DND-41 (cell line): ENCODE measurements at regions not wholly inside any gene's neighbourhood (a gene's known extent, or its start where the extent isn't known, plus 50 kb on each side); places are given as distances from the start of the nearest gene placed in this dataset.

Experiments
- CTCF ChIP-seq: IDR thresholded peaks from 2 replicates; pipeline ENCODE4 v1.5.1; 2012; ENCODE audit warnings: borderline replicate concordance, low read length, moderate library complexity, mild to moderate bottlenecking; ENCODE audit not compliant: poor library complexity, severe bottlenecking; ENCODE audit errors: extremely low read depth
- EZH2 ChIP-seq: IDR thresholded peaks from 3 replicates; pipeline ENCODE4 v1.6.1; 2012; ENCODE audit warnings: borderline replicate concordance, low read depth, mild to moderate bottlenecking, moderate library complexity, low read length, inconsistent platforms; ENCODE audit not compliant: severe bottlenecking

DNA sequence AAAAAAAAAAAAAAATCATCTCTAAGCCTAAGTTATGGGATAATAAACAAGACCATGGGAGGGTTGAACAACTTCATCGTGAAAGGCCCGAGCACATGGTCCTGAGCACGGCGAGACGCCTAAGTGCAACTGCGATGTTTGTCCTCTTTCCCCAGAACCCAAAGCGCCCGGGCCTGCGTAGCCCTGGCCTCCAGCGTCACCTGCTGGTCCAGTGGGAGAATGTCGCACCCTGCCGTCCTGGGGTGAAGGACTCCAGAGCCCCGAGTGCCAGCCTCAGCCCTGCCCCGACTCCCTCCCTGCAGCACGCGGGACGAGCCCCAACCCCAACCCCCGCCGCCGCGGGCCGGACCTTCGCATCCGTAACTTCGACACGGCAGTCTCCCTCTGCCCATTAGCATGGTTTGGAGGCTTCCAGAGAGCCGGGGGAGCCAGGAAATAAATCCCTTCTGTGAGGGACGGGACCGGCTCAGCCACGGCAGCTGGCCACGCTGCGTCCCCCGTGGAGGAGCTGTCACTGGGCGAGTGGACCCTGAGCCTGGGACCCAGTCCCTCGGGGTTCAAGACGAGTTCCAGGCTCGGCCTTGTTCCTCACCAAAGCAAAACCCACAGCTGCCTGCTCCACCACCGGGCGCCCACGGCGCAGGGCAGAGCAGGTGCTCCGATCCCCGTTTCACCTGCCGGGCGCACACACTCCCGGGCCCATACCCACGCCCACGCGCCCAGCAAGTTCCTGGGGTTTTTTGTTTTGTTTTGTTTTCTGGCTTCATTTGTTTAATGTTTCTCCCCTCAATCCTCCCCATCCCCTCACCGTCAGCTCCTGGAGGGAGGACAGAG, 132.5 kb upstream of the HAND1 start:
- TF ChIP-seq CTCF (peak; percentile 56), EZH2 (no peak)
